H1 (cell line): ENCODE measurements at regions not wholly inside any gene's neighbourhood (a gene's known extent, or its start where the extent isn't known, plus 50 kb on each side); places are given as distances from the start of the nearest gene placed in this dataset.

Experiments
- BACH1 ChIP-seq: IDR thresholded peaks from 2 replicates; pipeline ENCODE4 v1.6.1; 2012; ENCODE audit warnings: low read length, improper control_type of control experiment
- CHD7 ChIP-seq: fragments of 300-600 bp; sonication (generic); IDR thresholded peaks from 2 replicates; pipeline ENCODE4 v1.7.1; 2012; ENCODE audit warnings: low read length, moderate library complexity, mild to moderate bottlenecking, inconsistent platforms; ENCODE audit not compliant: insufficient replicate concordance
- CREB1 ChIP-seq: IDR thresholded peaks from 2 replicates; pipeline ENCODE4 v1.6.1; 2012; ENCODE audit warnings: inconsistent platforms
- KDM5A ChIP-seq: fragments of 200-600 bp; IDR thresholded peaks from 2 replicates; pipeline ENCODE4 v1.7.1; 2012; ENCODE audit warnings: mild to moderate bottlenecking, low read length, inconsistent platforms, mixed read lengths
- SAP30 ChIP-seq: fragments of 300-600 bp; sonication (generic); IDR thresholded peaks from 2 replicates; pipeline ENCODE4 v1.7.1; 2012; ENCODE audit warnings: low read length, moderate library complexity, mild to moderate bottlenecking, inconsistent platforms; ENCODE audit not compliant: insufficient read depth, insufficient replicate concordance
- SP1 ChIP-seq: IDR thresholded peaks from 2 replicates; pipeline ENCODE4 v1.6.1; 2011; ENCODE audit warnings: low read depth, low read length

GRCh38 chr14:83899706-83900105 is 1630.2 kb upstream of the FLRT2 start (continued):
- TF ChIP-seq CHD7 (no peak), BACH1 (no peak), KDM5A (no peak), CREB1 (no peak), SP1 (no peak), SAP30 (no peak)
